ENCODE measurements at regions not wholly inside any gene's neighbourhood (a gene's known extent, or its start where the extent isn't known, plus 50 kb on each side); places are given as distances from the start of the nearest gene placed in this dataset.

- no peaks in the 10 kb centered on the region for H3K36me3 ChIP-seq (ENCODE audit: insufficient read depth)
- TF ChIP-seq CTCF (conservative IDR thresholded peaks at IDR 0.05; ENCODE audit: low read depth, low read length), result no peak
- H3K27ac ChIP-seq, result no peak overlapping the region
- no peaks in the 10 kb centered on the region for H3K79me2 ChIP-seq (ENCODE audit: insufficient read depth, low read depth)
- H3K4me1 ChIP-seq (ENCODE audit: low read depth, poor library complexity, severe bottlenecking), result peaks cover 22% of the 10 kb centered on the region
- H3K9ac ChIP-seq, result no peak overlapping the region
- no peaks in the 10 kb centered on the region for H3K27me3 ChIP-seq (ENCODE audit: insufficient read depth, low read depth)
- no peaks in the 10 kb centered on the region for H4K20me1 ChIP-seq (ENCODE audit: insufficient read depth)
- no peak overlapping the region for H2AFZ ChIP-seq (ENCODE audit: low read depth)
- H3K4me2 ChIP-seq, result no peak overlapping the region
- no peak overlapping the region for H3K4me3 ChIP-seq (IDR thresholded peaks at IDR 0.05; ENCODE audit: insufficient read depth, low read depth, low read length)
These were observed 557.2 kb upstream of the JAG1 start for GRCh38 chr20:11230999-11231398.

- H3K4me1 ChIP-seq (ENCODE audit: low read depth, poor library complexity, severe bottlenecking), result peaks cover 22% of the 10 kb centered on the region
- H3K4me2 ChIP-seq, result no peak overlapping the region
- no peaks in the 10 kb centered on the region for H3K36me3 ChIP-seq (ENCODE audit: insufficient read depth)
- H3K79me2 ChIP-seq (ENCODE audit: insufficient read depth, low read depth), result no peaks in the 10 kb centered on the region
- TF ChIP-seq CTCF (conservative IDR thresholded peaks at IDR 0.05; ENCODE audit: low read depth, low read length), result no peak
- no peaks in the 10 kb centered on the region for H4K20me1 ChIP-seq (ENCODE audit: insufficient read depth)
- H2AFZ ChIP-seq (ENCODE audit: low read depth), result no peak overlapping the region
- no peak overlapping the region for H3K9ac ChIP-seq
- no peaks in the 10 kb centered on the region for H3K27me3 ChIP-seq (ENCODE audit: insufficient read depth, low read depth)
- H3K27ac ChIP-seq, result no peak overlapping the region
- H3K4me3 ChIP-seq (IDR thresholded peaks at IDR 0.05; ENCODE audit: insufficient read depth, low read depth, low read length), result no peak overlapping the region
These were observed 558.2 kb upstream of the JAG1 start for GRCh38 chr20:11231742-11232648.

GRCh38 chr20:11232896-11233295, 559.1 kb upstream of the JAG1 start:
- no peak for TF ChIP-seq CTCF (conservative IDR thresholded peaks at IDR 0.05; ENCODE audit: low read depth, low read length)
- Histone ChIP-seq H3K27ac (no peak overlapping the region), H3K4me3 (IDR thresholded peaks at IDR 0.05; ENCODE audit: insufficient read depth, low read depth, low read length) (no peak overlapping the region)

GRCh38 chr20:11234181-11234580, 560.4 kb upstream of the JAG1 start:
- Histone ChIP-seq H3K4me1 (ENCODE audit: low read depth, poor library complexity, severe bottlenecking) (peaks cover 22% of the 10 kb centered on the region), H3K4me2 (peak overlapping the region; percentile 37; the same call in 1 of the 2 replicates), H2AFZ (ENCODE audit: low read depth) (no peak overlapping the region), H3K4me3 (IDR thresholded peaks at IDR 0.05; ENCODE audit: insufficient read depth, low read depth, low read length) (no peak overlapping the region), H3K36me3 (ENCODE audit: insufficient read depth) (no peaks in the 10 kb centered on the region), H3K27me3 (ENCODE audit: insufficient read depth, low read depth) (no peaks in the 10 kb centered on the region), H3K9ac (no peak overlapping the region), H3K79me2 (ENCODE audit: insufficient read depth, low read depth) (no peaks in the 10 kb centered on the region), H4K20me1 (ENCODE audit: insufficient read depth) (no peaks in the 10 kb centered on the region), H3K27ac (peak overlapping the region; percentile 40; the same call in 1 of the 2 replicates)
- no peak for TF ChIP-seq CTCF (conservative IDR thresholded peaks at IDR 0.05; ENCODE audit: low read depth, low read length)

More at GRCh38 chr20:11232896-11233295, 559.1 kb upstream of the JAG1 start:
- Histone ChIP-seq H4K20me1 (ENCODE audit: insufficient read depth) (no peaks in the 10 kb centered on the region), H3K4me1 (ENCODE audit: low read depth, poor library complexity, severe bottlenecking) (peaks cover 22% of the 10 kb centered on the region), H3K79me2 (ENCODE audit: insufficient read depth, low read depth) (no peaks in the 10 kb centered on the region), H3K9ac (no peak overlapping the region), H3K4me2 (no peak overlapping the region), H3K27me3 (ENCODE audit: insufficient read depth, low read depth) (no peaks in the 10 kb centered on the region), H3K36me3 (ENCODE audit: insufficient read depth) (no peaks in the 10 kb centered on the region), H2AFZ (ENCODE audit: low read depth) (no peak overlapping the region)

All from KMS-11 (cell line).